ENCODE measurements at regions not wholly inside any gene's neighbourhood (a gene's known extent, or its start where the extent isn't known, plus 50 kb on each side); places are given as distances from the start of the nearest gene placed in this dataset.
"Not testable (repeated sequence)": the region's sequence is repeated elsewhere in the genome, so short reads cannot be mapped to it uniquely, and the experiment has no call there.

DNA sequence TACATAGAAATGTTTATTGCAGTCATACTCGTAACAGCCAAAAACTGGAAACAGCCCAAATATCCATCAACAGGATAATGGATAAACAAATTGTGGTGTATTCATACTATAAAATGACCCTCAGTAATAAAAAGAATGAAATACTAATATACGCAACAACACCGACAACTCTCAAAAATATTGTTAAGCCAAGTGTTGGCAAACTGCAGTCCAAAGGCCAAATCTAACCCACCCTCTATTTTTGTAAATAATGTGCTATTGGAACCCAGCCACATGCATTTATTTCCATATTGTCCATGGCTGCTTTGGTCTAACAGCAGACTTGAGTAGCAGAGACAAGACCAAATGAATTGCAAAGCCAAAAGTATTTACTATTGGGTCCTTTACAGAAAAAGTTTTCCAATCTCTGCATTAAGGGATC lies 151.0 kb downstream of the MREG start:
- no peak for DNase-seq (ENCODE audit: low spot score)

DNA sequence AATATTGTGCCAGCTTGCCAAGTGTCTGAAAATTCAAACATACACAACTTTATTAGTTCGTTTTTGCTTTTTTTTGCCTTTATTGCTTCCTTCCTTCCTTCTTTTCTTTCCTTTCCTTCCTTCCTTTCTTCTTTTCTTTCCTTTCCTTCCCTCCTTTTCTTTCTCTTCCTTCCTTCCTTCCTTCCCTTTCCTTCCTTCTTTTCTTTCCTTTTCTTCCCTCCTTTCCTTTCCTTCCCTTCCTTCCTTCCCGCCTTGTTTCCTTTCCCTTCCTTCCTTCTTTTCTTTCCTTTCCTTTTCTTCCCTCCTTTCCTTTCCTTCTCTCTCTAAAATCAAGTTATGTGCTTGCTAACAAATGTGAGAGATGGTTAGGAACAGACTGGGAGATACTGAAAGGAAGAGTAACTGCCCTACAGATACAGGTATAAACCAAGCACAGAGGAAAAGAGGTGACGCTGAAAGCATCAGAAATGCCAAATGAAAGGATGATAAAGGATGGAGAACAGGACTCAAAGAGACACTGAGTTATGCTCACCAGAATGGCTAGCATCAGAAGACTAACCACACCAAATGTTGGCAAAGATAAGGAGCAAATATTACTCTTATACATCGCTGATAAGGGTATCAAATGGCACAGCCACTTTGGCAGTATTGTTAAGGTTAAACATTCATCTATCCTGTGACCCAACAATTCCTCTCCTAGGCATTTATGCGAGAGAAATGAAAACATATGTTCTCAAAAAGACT lies 151.6 kb downstream of the MREG start:
- no peak for DNase-seq (ENCODE audit: low spot score)

DNA sequence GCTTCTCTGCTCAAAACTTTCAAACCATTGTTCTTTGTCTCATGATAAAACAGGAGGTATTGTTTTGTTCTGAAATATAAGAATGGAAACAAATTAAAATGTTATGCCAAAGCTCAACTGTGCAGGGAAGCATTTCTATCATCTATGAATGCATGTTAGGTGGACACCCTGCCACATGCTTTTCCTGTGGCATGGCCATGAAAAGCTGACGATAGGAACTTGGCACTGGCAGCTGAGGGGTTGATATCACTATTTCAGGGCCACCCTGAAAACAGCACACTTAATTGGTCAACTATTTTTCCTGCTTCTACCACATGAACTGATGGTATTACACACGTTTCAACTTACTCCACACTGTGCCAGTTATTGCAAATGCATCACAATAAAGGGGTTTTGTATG lies 157.3 kb downstream of the MREG start:
- no peak for DNase-seq (ENCODE audit: low spot score)

DNA sequence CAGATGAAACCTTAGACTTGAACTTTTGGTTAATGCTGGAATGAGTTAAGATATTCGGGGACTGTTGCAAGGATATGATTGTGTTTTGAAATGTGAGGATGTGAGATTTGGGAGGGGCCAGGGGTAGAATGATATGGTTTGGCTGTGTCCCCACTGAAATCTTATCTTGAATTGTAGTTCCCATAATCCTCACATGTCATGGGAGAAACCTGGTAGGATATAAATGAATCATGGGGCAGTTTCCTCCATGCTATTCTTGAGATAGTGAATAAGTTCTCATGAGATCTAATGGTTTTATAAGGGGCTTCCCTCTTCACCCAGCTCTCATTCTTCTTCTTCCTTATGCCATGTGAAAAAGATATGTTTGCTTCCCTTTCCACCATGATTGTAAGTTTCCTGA lies 158.0 kb downstream of the MREG start:
- not testable (repeated sequence) for DNase-seq (ENCODE audit: low spot score)

DNA sequence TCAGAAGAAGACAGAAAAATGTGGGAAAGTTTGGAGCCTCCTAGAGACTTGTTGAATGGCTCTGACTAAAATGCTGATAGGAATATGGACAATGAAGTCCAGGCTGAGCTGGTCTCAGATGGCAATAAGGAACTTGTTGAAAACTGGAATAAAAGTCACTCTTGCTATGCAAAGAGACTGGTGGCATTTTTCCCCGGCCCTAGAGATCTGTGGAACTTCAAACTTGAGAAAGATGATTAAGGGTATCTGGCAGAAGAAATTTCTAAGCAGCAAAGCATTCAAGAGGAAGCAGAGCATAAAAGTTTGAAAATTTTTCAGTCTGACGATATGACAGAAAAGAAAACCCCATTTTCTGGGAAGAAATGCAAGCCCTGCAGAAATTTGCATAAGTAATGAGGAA lies 159.3 kb downstream of the MREG start:
- no peak for DNase-seq (ENCODE audit: low spot score)

DNA sequence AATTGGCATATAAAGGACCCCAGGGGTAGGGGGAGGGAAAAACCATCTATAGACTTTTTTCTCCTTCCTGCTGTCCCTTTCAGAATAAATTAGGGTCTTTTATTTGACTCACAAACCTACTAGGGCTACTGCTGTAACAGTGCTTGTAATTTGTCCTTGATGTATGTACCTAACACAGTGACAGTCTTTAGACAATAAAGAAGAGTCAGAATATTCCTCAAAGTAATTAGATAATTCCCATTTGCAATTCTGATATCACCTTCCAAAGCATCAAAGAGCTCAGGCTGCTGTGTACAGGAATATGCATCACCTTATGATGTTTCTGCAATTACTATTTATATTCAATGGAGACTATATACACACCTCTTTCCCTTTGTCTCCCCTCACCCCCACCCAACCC lies 161.7 kb downstream of the MREG start:
- no peak for DNase-seq (ENCODE audit: low spot score)

DNA sequence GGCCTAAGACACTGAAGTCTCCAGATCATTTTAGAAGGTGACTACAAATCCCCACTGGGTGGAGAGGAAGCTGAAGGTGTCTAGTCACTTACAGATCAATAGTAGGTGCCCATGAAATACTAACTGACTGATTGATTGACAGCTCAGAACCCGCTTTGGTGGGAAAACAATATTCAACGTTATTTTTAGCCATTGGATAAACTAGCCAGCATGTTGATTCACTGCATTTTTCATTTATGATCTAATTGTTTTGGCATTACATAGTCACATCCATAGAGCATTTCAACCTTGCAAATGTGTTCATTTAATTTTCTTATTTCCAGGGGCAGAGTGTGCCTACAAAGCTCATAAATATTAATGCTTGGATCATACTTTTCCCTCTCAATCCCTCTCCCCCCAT lies 162.3 kb downstream of the MREG start:
- no peak for DNase-seq (ENCODE audit: low spot score)

DNA sequence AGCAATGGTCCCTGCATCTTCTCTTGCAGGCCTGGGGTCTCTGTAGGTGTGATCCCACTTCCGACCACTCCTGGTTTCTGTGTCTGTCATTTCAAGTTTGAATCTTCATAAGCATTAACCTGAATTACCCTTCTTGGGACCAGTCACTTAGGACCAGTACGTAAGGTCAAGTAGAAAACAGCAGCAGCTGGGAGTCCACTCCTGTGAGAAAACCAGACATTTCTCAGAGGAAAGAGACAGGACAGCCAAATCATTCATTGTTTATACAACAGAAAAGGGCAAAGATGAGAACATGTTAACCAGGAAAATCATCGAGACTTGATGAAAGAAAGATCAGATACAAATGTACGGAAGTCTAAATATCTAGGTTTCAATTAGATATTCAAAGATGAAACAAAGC lies 163.0 kb downstream of the MREG start:
- DNase-seq (ENCODE audit: low spot score), result no peak

DNA sequence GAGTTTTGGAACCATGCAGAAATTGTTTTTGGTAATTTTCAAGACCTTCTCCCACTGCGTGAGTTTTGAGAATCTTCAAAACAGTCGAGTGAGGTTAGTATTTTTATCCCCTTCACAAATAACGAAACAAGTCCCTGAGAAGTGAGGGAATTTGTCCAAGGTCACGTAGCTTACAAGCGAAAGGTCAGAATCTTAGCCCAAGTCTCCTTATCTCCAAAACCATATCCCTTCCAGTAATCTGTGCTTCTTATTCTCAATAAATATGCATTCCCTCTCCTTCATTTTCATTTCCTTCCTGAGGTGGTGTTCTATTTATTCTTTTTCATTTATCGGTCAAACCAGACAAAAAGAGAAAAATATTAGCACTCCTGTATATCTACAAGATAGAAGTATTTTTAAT lies 163.6 kb downstream of the MREG start:
- no peak for DNase-seq (ENCODE audit: low spot score)

DNA sequence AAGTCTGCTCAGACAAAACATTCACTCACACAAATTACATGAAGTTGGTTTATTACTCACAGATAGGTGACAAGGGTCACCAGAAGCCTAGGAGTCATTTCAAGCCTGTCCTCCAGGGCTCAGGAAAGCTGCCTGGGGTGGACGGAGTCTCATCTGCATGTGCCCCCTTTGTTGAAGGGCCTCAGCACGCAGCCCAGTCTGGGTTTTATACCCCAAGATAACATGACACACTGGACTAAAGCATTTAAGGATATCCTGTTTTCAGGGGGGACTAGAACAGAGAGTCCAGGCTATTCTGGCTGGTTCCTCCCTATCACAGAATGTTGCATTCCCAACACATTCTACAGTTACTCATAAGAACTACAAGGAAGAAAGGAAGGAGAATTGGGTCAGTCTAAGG lies 164.7 kb downstream of the MREG start:
- DNase-seq (ENCODE audit: low spot score), result no peak

DNA sequence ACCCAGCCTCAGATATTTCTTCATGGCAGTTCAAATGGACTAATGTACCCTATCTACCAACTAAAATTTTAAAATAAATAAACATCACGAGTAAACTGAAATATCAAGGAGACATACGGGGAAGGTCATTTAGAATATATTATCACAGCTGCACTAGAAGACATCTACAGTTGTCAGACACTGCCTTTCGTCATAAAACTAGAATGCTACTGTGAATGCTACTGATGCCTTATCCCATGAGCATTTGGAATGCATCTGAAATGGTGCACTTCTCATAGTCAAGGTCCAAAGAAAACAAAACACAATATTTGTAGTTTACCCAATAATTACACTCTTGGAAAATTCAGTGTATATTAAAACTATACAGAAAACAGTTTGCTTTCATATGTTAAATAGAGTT lies 165.2 kb downstream of the MREG start:
- no peak for DNase-seq (ENCODE audit: low spot score)

DNA sequence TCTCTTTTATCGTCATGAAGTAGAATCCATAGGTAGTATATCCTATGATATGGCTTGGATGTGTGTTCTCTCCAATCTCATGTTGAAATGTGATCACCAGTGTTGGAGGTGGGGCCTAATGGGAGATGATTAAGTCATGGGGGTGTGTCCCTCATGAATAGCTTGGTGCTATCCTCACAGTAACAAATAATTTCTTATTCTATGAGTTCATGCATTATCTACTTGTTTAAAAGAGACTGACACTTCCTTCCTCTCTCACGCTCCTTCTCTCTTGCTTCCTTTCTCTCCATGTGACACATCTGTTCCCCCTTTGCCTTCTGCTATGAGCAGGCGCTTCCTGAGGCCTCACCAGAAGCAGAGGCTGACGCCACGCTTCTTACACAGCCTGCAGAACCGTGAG lies 165.6 kb downstream of the MREG start:
- DNase-seq (ENCODE audit: low spot score), result no peak

DNA sequence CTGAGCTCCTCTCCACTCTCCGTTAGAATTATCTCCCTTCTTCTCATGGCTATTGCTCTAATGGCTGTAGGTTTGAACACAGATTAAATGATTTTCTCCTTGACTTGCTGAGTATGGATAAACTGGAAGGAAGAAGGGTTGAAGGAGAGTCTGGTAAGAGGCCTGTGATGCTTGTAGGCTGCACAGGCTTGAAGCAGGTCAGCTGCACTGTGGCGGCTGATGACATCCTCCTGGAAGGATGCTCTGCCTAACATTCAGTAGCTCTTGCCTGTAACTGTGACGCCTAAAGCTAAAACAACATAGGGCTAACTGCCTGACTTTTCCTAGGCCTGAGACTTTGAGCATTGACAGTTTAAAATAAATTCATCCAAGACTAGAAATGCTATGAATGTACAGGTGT lies 166.3 kb downstream of the MREG start:
- DNase-seq (ENCODE audit: low spot score), result no peak

DNA sequence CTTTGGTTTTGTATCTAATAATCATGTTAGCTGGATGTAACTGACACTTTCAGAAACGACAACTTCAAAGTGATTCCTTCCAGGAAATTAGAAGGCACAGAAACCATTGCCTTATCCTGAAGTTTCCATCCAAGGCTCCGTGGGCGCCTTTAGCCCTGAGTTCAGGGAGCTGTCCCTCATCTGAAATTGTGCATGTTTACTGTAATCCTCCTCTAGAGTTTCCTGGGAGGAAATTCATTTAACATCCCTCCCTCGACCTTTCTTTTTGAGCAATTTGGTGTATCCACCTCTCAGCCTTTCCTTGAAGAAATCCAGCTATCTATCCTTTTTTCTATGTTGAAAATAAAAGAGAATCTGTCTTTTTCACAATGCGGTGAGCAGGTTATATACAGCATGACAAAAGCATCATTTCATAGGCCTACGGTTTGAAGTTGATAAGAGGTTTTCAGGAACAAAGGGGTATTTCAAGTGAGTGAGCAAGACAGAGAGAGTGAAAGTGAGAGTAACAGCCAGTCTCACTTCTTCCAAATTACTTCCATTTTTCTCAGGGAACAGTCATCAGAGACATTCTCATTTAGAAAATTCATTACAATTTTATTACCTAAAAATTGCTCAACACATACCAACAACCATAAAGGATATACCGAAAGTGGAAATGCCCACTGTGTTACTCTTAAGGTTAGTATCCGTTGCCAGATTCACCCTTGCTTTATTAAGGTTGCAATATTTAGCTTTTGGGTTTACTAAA lies 167.3 kb downstream of the MREG start:
- peak; percentile 6 for DNase-seq (ENCODE audit: low spot score)

DNA sequence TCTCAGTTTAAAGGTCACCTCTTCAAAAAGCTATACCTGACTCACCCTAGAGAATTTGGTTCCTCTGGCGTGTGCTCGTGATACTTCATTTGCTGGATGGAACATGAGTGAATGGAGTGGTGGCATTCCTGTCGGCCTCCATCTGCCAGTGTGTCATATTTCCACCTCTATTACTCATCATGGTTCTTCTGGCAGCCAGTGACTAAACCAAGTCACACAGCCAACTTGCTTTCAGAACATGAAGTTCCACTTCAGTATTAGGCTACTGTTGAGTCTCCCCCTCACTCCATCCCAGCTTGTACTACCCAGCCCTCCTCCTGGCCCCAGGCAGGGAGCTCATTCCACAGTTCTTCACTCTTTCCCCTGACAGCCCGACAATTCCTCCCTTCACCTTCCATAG lies 169.8 kb downstream of the MREG start:
- DNase-seq (ENCODE audit: low spot score), result no peak

DNA sequence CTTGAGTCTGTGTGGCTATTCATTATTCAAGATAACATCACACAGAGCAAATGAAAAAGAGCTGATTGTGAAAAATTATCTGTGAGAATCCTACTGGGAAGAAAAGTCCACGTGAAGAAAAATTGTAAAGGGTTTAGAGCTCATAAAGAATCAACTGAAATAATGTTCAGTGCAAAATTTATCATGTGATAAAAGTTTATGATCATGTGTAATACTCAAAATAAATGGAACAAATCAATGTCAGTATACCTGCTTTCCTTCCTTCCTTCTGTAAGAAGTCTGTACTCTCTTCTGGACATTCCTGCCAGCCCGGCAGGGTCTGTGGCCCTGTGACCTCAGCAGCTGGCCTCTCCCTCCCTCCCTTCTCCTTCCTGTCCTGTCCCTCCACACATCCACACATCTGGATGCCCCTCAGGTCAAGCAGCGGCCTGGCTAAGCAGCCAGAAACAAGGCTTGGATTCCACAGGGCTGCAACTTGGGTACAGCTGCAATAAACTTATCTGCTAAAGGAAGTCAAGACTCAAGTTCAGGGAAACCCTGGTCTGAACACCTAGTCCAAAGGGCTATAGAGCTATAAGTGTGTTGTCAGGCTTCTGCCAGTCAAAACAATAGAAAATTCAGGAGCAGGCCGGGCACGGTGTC lies 172.1 kb downstream of the MREG start:
- no peak for DNase-seq (ENCODE audit: low spot score)

DNA sequence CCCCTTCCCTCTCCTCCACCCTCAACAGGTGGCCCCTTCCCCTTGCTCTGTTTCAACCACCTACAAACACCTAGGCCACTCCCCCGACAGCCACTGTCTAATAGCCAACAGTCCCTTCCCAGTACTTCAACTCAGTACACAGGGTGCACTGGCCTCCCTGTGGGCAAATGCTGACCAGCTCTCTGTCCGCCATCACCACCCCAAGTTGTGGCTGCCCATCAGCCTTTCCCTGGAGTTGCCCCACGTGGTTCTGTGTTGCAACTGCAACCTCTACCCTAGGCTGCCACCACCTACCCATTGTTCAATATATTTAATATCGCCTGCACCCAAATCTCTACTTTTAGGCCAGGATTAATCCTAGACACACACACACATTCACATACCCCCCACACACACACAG lies 173.5 kb downstream of the MREG start:
- no peak for DNase-seq (ENCODE audit: low spot score)

DNA sequence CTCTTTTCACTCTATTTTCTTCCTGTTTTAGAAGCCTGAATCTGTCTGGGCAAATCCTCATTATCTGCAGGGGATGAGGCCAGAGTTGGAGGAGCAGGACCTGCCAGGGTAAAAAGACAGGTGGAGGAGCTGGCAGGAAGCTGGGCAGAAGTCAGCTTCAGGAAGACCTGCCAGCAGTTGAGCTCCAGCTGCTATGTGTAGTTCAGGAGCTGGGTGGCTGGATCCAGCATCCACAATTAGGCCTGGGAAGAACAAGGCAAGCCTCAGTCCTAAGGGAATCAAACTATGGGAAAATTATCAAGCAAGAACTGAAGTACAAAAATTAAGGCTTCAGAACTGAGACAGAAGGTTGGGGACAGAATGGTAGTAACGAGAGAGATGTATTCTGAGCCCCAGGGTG lies 174.0 kb downstream of the MREG start:
- no peak for DNase-seq (ENCODE audit: low spot score)

DNA sequence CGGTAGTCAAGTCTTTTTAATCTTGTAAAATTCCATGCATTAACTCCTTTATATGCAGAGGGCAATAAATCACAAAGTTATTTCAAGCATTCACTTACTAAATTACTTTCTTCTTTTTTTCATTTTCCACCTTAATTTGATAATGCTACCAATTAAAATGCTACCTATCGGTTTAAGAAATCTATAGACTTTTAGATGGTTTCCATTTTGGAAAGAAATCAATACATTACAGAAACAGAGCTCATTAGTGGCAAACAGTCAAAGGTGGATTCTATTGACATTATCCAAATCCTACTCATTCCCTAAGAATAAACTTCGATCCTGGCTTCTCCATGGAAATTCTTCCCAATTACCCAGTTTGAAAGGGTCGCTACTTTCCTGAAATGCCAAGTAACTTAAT lies 176.5 kb downstream of the MREG start:
- DNase-seq (ENCODE audit: low spot score), result no peak

DNA sequence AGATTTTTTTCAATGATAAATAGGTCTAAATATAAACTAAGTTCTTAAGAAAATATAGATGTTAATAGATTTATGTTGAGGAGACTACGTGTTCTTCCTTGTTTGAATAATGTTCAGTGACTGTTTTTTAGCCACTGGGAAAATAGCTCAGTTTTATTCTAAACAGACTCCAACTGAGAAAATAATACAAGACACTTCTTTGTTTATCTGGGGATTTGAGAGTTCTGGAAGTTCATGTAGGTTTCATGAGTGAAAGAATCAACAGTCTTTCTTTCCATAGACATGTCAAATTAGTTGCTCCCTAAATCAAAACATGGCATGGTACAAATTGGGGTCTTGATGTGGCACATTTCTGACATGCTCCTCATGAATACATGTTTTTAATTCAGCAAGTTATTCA lies 177.7 kb downstream of the MREG start:
- peak; percentile 6 for DNase-seq (ENCODE audit: low spot score)

DNA sequence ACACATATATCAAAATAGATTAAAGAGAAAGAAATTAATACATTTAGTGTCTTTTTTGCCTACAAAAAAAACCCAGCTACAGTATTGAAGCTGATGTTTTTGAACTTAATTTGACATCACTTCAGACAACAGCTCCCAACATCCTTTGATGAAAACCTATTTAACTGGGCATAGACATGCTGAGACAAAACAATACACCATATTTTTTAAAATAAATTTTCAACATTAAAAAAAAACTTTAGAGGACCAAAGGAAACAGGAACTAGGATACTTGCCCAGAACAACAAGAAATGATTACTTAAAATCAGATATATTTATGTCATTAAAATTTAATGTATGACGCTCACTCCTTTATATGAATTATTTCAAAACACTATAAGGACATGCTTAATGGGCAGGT lies 178.1 kb downstream of the MREG start:
- no peak for DNase-seq (ENCODE audit: low spot score)

DNA sequence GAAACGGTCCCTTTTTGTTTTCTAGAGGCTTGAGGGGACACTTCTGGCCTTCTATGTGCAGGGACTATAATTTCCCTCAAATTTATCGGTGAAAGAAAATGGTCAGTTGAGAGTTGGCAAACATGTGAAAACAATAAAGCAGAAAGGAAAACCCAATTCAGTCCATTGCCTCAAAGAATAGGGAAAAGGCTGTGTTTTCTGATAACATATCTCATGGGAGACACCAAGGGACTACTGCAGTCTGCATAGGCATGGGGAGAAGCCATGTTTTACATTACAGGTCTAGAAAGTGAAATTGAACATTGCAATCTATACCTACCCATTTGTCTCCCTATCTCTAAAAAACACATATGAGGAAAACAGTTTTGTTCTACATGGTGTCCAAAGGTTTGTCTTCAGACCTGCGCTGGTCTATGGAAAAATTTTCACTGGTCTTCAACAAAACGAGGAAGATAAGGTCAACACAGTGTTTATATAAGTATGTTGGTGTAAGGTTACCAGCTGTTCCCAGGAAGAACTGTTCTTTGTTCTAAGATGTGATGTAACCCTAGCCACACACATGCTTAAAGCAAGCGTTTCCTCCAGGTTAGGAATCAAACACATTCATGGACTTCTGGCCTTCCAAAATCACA lies 179.7 kb downstream of the MREG start:
- DNase-seq (ENCODE audit: low spot score), result no peak

DNA sequence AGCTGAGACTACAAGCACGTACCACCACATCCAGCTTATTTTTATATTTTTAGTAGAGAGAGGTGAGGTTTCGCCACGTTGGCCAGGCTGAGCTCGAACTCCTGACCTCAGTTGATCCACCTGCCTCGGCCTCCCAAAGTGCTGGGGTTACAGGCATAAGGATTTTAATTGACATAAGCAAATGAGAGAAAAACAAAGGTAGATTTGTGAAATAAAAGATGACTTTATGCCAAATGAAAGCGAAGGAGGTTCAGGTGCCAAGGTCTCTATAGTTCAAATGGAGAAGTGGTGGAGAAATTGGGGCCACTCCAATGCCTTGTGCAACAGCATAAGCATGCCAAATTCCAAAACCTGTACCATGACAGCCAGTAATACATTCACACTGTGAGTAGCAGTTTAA lies 180.6 kb downstream of the MREG start:
- DNase-seq (ENCODE audit: low spot score), result peak; percentile 9
